ENCODE measurements at regions not wholly inside any gene's neighbourhood (a gene's known extent, or its start where the extent isn't known, plus 50 kb on each side); places are given as distances from the start of the nearest gene placed in this dataset.
A peak's percentile ranks its signal among the peaks of the same experiment; 100 is the strongest.

DNA sequence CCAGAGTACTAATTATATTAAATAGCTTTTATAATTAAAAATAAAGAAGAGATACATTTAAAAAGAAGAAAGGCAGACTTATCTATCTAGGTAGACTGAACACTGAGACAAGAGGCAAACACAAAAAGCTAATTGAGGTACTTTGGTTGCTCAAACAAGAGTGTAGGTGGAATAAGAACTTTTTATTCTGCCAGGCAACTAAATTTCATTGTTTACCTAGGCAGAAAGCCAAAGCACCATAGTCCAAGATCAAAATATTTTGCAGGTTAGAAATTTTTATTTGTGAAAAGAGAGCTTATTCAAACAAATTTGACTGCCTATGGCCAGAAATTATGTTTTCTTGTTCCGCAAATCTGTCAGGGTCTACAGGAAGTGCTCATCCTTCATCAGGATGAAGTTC is 499.6 kb upstream of the GBE1 start:
- H3K4me3 ChIP-seq (ENCODE audit: low read length), result no peak overlapping the region
- H2AFZ ChIP-seq (ENCODE audit: low read length), result no peak overlapping the region
- no peak overlapping the region for H3K9ac ChIP-seq (ENCODE audit: low read length)
- no TSS peak for BruUV-seq (replicated peaks)
- H3K27me3 ChIP-seq (ENCODE audit: low read length), result no peaks in the 10 kb centered on the region
- TF ChIP-seq CTCF (conservative IDR thresholded peaks at IDR 0.05; ENCODE audit: low read depth, low read length), result no peak
- TF ChIP-seq EZH2 (IDR thresholded peaks at IDR 0.05; ENCODE audit: low read length, unreplicated experiment), result no peak
- TF ChIP-seq EZH2phosphoT487 (IDR thresholded peaks at IDR 0.05; ENCODE audit: borderline replicate concordance, low read length), result no peak
- H3K9me2 ChIP-seq (replicated peaks; ENCODE audit: low read length), result no peaks in the 10 kb centered on the region
- H4K20me1 ChIP-seq (ENCODE audit: low read length), result no peaks in the 10 kb centered on the region
- no peaks in the 10 kb centered on the region for H3F3A ChIP-seq (ENCODE audit: low read length, unreplicated experiment)
- H3K4me2 ChIP-seq (ENCODE audit: low read length), result no peak overlapping the region
- no peaks in the 10 kb centered on the region for H3K36me3 ChIP-seq (ENCODE audit: low read depth, low read length)
- CTCF ChIA-PET, result no interaction called here
- H3K9me3 ChIP-seq (ENCODE audit: low read length), result no peaks in the 10 kb centered on the region
- no peak overlapping the region for H3K27ac ChIP-seq (ENCODE audit: low read length)
- DNase-seq (peak; percentile 35), ATAC-seq (peak; percentile 38; the same call in 1 of the 2 replicates)
- no peaks in the 10 kb centered on the region for H3K79me2 ChIP-seq (ENCODE audit: low read length)
- no peaks in the 10 kb centered on the region for H3K4me1 ChIP-seq (ENCODE audit: insufficient read depth, low read length)
- POLR2A ChIA-PET (ENCODE audit: unreplicated experiment), result interaction anchor here (0.6 kb wide), 1 partner anchor 9 kb away, joined by 4 read pairs; no protein-coding TSS in a partner anchor
- intact Hi-C loops (cut with micrococcal nuclease), result no loop called here

DNA sequence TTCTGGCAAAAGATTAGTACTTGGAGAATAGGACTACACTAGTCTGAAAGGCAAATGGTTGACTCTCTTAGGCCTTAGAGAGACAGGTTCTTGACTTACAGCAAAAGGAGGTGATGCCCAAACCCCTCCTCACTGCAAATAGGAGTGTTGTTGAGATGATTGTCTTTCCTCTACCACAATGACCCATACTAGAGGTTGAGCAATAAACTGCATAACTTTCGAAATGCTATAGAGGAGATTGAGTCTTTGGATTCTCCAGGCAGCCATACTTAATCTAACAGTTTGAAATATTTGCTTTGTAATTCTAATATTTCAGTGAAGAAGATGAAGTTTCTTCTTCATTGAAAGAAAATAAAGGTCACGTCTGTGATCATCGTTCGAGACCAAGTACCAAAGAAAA is 498.5 kb upstream of the GBE1 start:
- intact Hi-C loops (cut with micrococcal nuclease), result no loop called here
- no TSS peak for BruUV-seq (replicated peaks)
- no peak overlapping the region for H2AFZ ChIP-seq (ENCODE audit: low read length)
- H3K9me2 ChIP-seq (replicated peaks; ENCODE audit: low read length), result no peaks in the 10 kb centered on the region
- no peaks in the 10 kb centered on the region for H3F3A ChIP-seq (ENCODE audit: low read length, unreplicated experiment)
- no peak overlapping the region for H3K27ac ChIP-seq (ENCODE audit: low read length)
- ATAC-seq (no peak), DNase-seq (peak; percentile 12)
- CTCF ChIA-PET, result no interaction called here
- no peak overlapping the region for H3K9ac ChIP-seq (ENCODE audit: low read length)
- no peaks in the 10 kb centered on the region for H3K9me3 ChIP-seq (ENCODE audit: low read length)
- no peak overlapping the region for H3K4me3 ChIP-seq (ENCODE audit: low read length)
- no peaks in the 10 kb centered on the region for H3K79me2 ChIP-seq (ENCODE audit: low read length)
- TF ChIP-seq EZH2 (IDR thresholded peaks at IDR 0.05; ENCODE audit: low read length, unreplicated experiment) (no peak), CTCF (conservative IDR thresholded peaks at IDR 0.05; ENCODE audit: low read depth, low read length) (no peak), EZH2phosphoT487 (IDR thresholded peaks at IDR 0.05; ENCODE audit: borderline replicate concordance, low read length) (no peak)
- no peaks in the 10 kb centered on the region for H3K36me3 ChIP-seq (ENCODE audit: low read depth, low read length)
- H4K20me1 ChIP-seq (ENCODE audit: low read length), result no peaks in the 10 kb centered on the region
- no peak overlapping the region for H3K4me2 ChIP-seq (ENCODE audit: low read length)
- POLR2A ChIA-PET (ENCODE audit: unreplicated experiment), result no interaction called here
- no peaks in the 10 kb centered on the region for H3K27me3 ChIP-seq (ENCODE audit: low read length)
- no peaks in the 10 kb centered on the region for H3K4me1 ChIP-seq (ENCODE audit: insufficient read depth, low read length)

- no peaks in the 10 kb centered on the region for H3K9me2 ChIP-seq (replicated peaks; ENCODE audit: low read length)
- H3K27ac ChIP-seq (ENCODE audit: low read length), result no peak overlapping the region
These were observed 478.9 kb upstream of the GBE1 start for GRCh38 chr3:82240322-82240721.

More at GRCh38 chr3:82240322-82240721, 478.9 kb upstream of the GBE1 start:
- Histone ChIP-seq H3K9ac (ENCODE audit: low read length) (no peak overlapping the region), H3K27me3 (ENCODE audit: low read length) (no peaks in the 10 kb centered on the region), H3K4me2 (ENCODE audit: low read length) (no peak overlapping the region), H4K20me1 (ENCODE audit: low read length) (no peaks in the 10 kb centered on the region), H3K79me2 (ENCODE audit: low read length) (no peaks in the 10 kb centered on the region), H3F3A (ENCODE audit: low read length, unreplicated experiment) (no peaks in the 10 kb centered on the region), H2AFZ (ENCODE audit: low read length) (no peak overlapping the region), H3K4me3 (ENCODE audit: low read length) (no peak overlapping the region), H3K36me3 (ENCODE audit: low read depth, low read length) (no peaks in the 10 kb centered on the region), H3K4me1 (ENCODE audit: insufficient read depth, low read length) (no peaks in the 10 kb centered on the region), H3K9me3 (ENCODE audit: low read length) (no peaks in the 10 kb centered on the region)
- TF ChIP-seq EZH2 (IDR thresholded peaks at IDR 0.05; ENCODE audit: low read length, unreplicated experiment) (no peak), CTCF (conservative IDR thresholded peaks at IDR 0.05; ENCODE audit: low read depth, low read length) (no peak), EZH2phosphoT487 (IDR thresholded peaks at IDR 0.05; ENCODE audit: borderline replicate concordance, low read length) (no peak)
- no peak for ATAC-seq
- CTCF ChIA-PET, result no interaction called here
- BruUV-seq (replicated peaks), result no TSS peak
- intact Hi-C loops (cut with micrococcal nuclease), result no loop called here
- DNase-seq, result no peak
- POLR2A ChIA-PET (ENCODE audit: unreplicated experiment), result no interaction called here

Data from PC-3 (cell line).